HG03175 (cell line): ENCODE measurements at regions not wholly inside any gene's neighbourhood (a gene's known extent, or its start where the extent isn't known, plus 50 kb on each side); places are given as distances from the start of the nearest gene placed in this dataset.

Source experiments
- ATAC-seq: cut with Tn5 transposase; IDR thresholded peaks from one replicate; pipeline ENCODE4 v1.9.1; 2021; ENCODE audit warnings: mild to moderate bottlenecking, moderate library complexity; ENCODE audit not compliant: unreplicated experiment

DNA sequence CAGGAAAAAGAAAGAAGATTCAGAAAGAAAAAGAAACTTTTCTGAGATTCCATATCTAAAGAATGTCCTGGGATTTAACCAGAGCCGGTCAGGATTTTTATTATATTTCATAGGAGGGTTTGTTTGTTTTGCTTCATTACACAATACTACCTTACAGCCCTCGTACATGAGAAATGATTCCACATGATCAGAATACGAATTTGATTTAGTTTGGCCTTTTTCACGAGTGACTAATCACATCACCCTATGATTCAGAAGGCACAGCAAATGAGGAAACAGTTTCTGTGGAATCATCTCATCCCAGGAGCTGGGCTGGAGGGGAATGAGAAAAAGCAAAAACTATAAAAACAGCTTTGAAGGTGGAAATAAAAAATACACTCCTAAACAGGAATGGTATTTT is 54.7 kb upstream of the VWC2 start:
- no peak for ATAC-seq

DNA sequence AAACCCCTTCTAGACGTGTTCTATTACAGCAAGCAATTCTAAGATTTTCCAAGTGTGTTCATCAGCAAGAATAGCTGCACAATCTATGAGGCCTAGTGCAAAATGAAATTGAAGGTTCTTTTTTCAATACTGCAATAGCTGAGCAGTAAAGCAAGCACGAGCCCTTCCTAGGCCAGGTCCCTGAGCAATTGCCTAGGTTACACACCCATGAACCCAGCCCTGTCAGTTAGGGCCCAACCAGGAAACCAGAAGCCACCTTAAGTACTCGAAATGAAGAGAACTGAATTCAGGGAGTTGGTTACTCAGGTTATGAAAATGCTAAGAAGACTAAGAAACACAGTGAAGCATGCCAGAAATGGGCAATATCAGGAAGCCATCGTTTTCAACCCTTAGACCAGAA is 52.0 kb upstream of the VWC2 start:
- ATAC-seq, result no peak
